OCI-LY7 (cell line): ENCODE measurements at regions not wholly inside any gene's neighbourhood (a gene's known extent, or its start where the extent isn't known, plus 50 kb on each side); places are given as distances from the start of the nearest gene placed in this dataset.

Experiments used
- BruUV-seq: library from RNA; stranded (reverse); fragments of 400-500 nt; replicated peaks from 2 replicates; lab custom pipeline; 2021; lab: Mats Ljungman, UMichigan
- CTCF ChIA-PET: fragments of 300-600 bp; sonication (Branson Sonifier 250); formaldehyde crosslinking; loops from one replicate; lab custom pipeline; 2022; ENCODE audit warnings: antibody characterized with exemption; ENCODE audit not compliant: unreplicated experiment; lab: Charles Lee
- POLR2A ChIA-PET: fragments of 300-600 bp; sonication (Branson Sonifier 250); formaldehyde crosslinking; loops from one replicate; lab custom pipeline; 2022; ENCODE audit warnings: antibody characterized with exemption; lab: Charles Lee
- DNase-seq: peaks from one replicate; pipeline ENCODE4 v3.0.0-alpha.2; 2015; ENCODE audit warnings: low spot score
- H2AFZ ChIP-seq: fragments of 200-600 bp; sonication (generic), shearing (Covaris generic); 2 replicates; pipeline ENCODE4 v1.6.1; 2014; ENCODE audit warnings: mild to moderate bottlenecking, antibody characterized with exemption, low read length, moderate library complexity
- H3K27ac ChIP-seq: fragments of 200-600 bp; sonication (generic); 2 replicates; pipeline ENCODE4 v1.5.1; 2014; ENCODE audit warnings: mixed run types, low read depth, mild to moderate bottlenecking, moderate library complexity, low read length, inconsistent platforms; ENCODE audit not compliant: poor library complexity, severe bottlenecking
- H3K36me3 ChIP-seq: fragments of 200-600 bp; sonication (generic); 2 replicates; pipeline ENCODE4 v1.6.1; 2014; ENCODE audit warnings: mild to moderate bottlenecking, antibody characterized with exemption, low read length, moderate library complexity, mixed read lengths; ENCODE audit not compliant: insufficient read depth
- H3K4me1 ChIP-seq: fragments of 200-600 bp; sonication (generic); 2 replicates; pipeline ENCODE4 v1.5.1; 2014; ENCODE audit warnings: mild to moderate bottlenecking, low read length; ENCODE audit not compliant: insufficient read depth, poor library complexity, severe bottlenecking
- H3K4me2 ChIP-seq: fragments of 200-600 bp; sonication (generic); 2 replicates; pipeline ENCODE4 v1.6.1; 2014; ENCODE audit warnings: mild to moderate bottlenecking, low read length
- H3K4me3 ChIP-seq: fragments of 200-600 bp; sonication (generic); 2 replicates; pipeline ENCODE4 v1.5.1; 2014; ENCODE audit warnings: mild to moderate bottlenecking, low read depth, low read length; ENCODE audit not compliant: poor library complexity, severe bottlenecking
- H3K79me2 ChIP-seq: fragments of 200-600 bp; sonication (generic); 2 replicates; pipeline ENCODE4 v1.6.1; 2016; ENCODE audit warnings: low read depth, mild to moderate bottlenecking, low read length, moderate library complexity, mixed read lengths; ENCODE audit not compliant: insufficient read depth
- H3K9me2 ChIP-seq: fragments of 200-600 bp; sonication (generic); 2 replicates; pipeline ENCODE4 v1.6.1; 2016; ENCODE audit warnings: mild to moderate bottlenecking, low read length, mixed read lengths; ENCODE audit not compliant: insufficient read depth
- H3K9me3 ChIP-seq: fragments of 200-600 bp; sonication (generic); 2 replicates; pipeline ENCODE4 v1.6.1; 2014; ENCODE audit warnings: mild to moderate bottlenecking, mixed run types, low read length, mixed read lengths
- H4K20me1 ChIP-seq: fragments of 200-600 bp; sonication (generic); 2 replicates; pipeline ENCODE4 v1.6.1; 2014; ENCODE audit warnings: mild to moderate bottlenecking, antibody characterized with exemption, low read length, moderate library complexity, mixed read lengths; ENCODE audit not compliant: insufficient read depth
- EZH2phosphoT487 ChIP-seq: fragments of 200-600 bp; sonication (generic); IDR thresholded peaks from 2 replicates; pipeline ENCODE4 v1.6.1; 2018; ENCODE audit warnings: low read depth, borderline replicate concordance, mild to moderate bottlenecking, mixed run types, antibody characterized with exemption, low read length, moderate library complexity, mixed read lengths
- intact Hi-C: fragments of 100-400 bp; cut with micrococcal nuclease; formaldehyde crosslinking; loops from one replicate; pipeline ENCODE4 v1.10.0; 2022; ENCODE audit not compliant: unreplicated experiment
- TF ChIP-seq, protein P1 (sequence below): fragments of 200-600 bp; sonication (generic); conservative IDR thresholded peaks from 2 replicates; pipeline ENCODE4 v1.5.1; 2014; ENCODE audit warnings: mild to moderate bottlenecking, antibody characterized with exemption, low read length, moderate library complexity, mixed read lengths

DNA sequence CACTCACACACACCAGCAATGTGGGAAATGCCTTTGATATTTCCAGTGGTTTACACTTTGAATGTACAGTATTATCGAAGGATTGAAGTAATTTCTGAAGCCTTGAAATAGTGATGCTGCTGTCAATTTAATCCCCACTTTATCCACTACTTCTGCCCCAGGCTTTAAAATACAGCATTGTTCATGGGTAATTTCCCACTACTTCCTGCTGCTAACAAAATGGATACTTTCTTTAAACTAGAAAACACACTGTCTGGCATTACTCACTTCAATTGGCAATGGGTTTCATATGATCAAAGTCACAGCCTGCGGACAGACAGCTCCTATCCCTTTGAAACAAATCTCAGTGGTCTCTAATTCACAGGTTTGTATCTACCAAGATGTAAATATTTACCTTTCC, 292.2 kb downstream of the CDH11 start:
- DNase-seq, result no peak
- no TSS peak for BruUV-seq
- intact Hi-C loops, result no loop called here
- POLR2A ChIA-PET, result no interaction called here
- H3K4me1 ChIP-seq, result no peaks in the 10 kb centered on the region
- no peak overlapping the region for H2AFZ ChIP-seq
- TF ChIP-seq, protein P1, sequence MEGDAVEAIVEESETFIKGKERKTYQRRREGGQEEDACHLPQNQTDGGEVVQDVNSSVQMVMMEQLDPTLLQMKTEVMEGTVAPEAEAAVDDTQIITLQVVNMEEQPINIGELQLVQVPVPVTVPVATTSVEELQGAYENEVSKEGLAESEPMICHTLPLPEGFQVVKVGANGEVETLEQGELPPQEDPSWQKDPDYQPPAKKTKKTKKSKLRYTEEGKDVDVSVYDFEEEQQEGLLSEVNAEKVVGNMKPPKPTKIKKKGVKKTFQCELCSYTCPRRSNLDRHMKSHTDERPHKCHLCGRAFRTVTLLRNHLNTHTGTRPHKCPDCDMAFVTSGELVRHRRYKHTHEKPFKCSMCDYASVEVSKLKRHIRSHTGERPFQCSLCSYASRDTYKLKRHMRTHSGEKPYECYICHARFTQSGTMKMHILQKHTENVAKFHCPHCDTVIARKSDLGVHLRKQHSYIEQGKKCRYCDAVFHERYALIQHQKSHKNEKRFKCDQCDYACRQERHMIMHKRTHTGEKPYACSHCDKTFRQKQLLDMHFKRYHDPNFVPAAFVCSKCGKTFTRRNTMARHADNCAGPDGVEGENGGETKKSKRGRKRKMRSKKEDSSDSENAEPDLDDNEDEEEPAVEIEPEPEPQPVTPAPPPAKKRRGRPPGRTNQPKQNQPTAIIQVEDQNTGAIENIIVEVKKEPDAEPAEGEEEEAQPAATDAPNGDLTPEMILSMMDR, result no peak
- TF ChIP-seq EZH2phosphoT487, result no peak
- H3K4me3 ChIP-seq, result no peak overlapping the region
- H3K9me2 ChIP-seq, result no peaks in the 10 kb centered on the region
- no peaks in the 10 kb centered on the region for H3K79me2 ChIP-seq
- no peak overlapping the region for H3K4me2 ChIP-seq
- no peaks in the 10 kb centered on the region for H3K9me3 ChIP-seq
- no peaks in the 10 kb centered on the region for H3K36me3 ChIP-seq
- CTCF ChIA-PET, result no interaction called here
- no peaks in the 10 kb centered on the region for H4K20me1 ChIP-seq
- no peak overlapping the region for H3K27ac ChIP-seq

DNA sequence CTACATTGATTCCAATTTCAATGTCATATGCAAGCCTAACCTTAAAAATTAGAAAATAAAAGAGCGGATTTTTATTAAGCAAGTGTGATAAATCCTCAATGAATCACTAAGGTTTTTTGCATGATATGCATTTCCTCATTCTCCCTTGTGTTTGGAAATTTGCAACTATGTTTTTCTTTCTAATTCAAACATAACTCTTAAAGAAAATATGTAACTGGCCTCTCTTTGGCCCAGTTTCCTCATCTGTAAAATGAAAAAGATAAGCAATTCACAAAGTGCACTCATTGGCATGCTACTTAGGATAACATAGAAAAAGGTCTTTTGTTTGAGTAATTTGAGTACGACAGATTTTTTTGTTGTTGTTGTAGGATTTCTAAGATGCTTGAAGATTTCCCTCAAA, 295.5 kb downstream of the CDH11 start:
- intact Hi-C loops, result no loop called here
- Histone ChIP-seq H3K79me2 (no peaks in the 10 kb centered on the region), H3K36me3 (no peaks in the 10 kb centered on the region), H3K4me2 (no peak overlapping the region), H3K9me3 (no peaks in the 10 kb centered on the region), H3K4me3 (no peak overlapping the region), H3K27ac (no peak overlapping the region), H3K4me1 (no peaks in the 10 kb centered on the region), H3K9me2 (no peaks in the 10 kb centered on the region), H4K20me1 (no peaks in the 10 kb centered on the region), H2AFZ (no peak overlapping the region)
- ChIA-PET CTCF (no interaction called here), POLR2A (no interaction called here)
- BruUV-seq, result no TSS peak
- no peak for TF ChIP-seq EZH2phosphoT487
- TF ChIP-seq, protein P1, result no peak
- DNase-seq, result no peak

DNA sequence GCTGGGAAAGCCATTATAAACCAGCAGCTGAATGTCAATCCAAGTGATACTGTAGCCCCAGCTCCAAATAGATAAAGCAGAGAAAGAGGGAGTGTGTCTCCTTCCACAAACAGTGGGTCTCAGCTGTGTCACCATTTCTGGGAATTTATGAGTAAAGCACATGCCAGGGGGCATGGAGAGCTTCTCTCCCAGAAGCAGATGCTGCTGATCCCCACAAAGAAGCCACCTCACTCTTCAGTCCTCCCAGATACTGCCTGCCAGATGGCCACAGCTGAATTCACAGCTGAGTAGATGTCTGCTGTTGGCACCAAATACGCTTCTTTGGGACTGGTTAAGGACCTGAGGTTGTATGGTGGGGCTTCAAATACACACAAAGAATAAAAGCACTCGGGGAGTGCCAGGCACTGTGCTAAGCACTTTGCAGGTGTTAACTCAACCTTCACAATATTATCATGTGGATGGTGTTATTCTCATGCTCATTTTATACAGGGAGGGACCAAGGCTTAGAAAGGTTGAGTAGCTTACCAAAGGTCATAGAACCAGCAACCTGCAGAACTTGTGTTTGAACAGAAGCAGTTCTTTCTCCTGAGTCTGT, 298.3 kb downstream of the CDH11 start:
- no peak overlapping the region for H3K4me2 ChIP-seq
- H3K9me3 ChIP-seq, result no peaks in the 10 kb centered on the region
- ChIA-PET CTCF (no interaction called here), POLR2A (interaction anchor here (0.6 to 1.1 kb wide), 2 partner anchors 267 to 691 kb away, joined by 3 to 4 read pairs; no protein-coding TSS in a partner anchor)
- no peaks in the 10 kb centered on the region for H3K9me2 ChIP-seq
- no peaks in the 10 kb centered on the region for H3K79me2 ChIP-seq
- no peak for DNase-seq
- BruUV-seq, result no TSS peak
- no peaks in the 10 kb centered on the region for H4K20me1 ChIP-seq
- H3K27ac ChIP-seq, result no peak overlapping the region
- no peak overlapping the region for H2AFZ ChIP-seq
- TF ChIP-seq EZH2phosphoT487, result no peak
- TF ChIP-seq, protein P1, result no peak
- H3K36me3 ChIP-seq, result no peaks in the 10 kb centered on the region
- no peak overlapping the region for H3K4me3 ChIP-seq
- intact Hi-C loops, result no loop called here
- no peaks in the 10 kb centered on the region for H3K4me1 ChIP-seq
